Cardiac muscle cell (in vitro differentiated cells and primary cell): ENCODE measurements at regions not wholly inside any gene's neighbourhood (a gene's known extent, or its start where the extent isn't known, plus 50 kb on each side); places are given as distances from the start of the nearest gene placed in this dataset.
A peak's percentile ranks its signal among the peaks of the same experiment; 100 is the strongest.

Experiments used
- DNase-seq, 2 donors: peaks; one replicate each; pipeline versions ENCODE4 v3.0.0 to v3.0.0-alpha.2; 2010 to 2017; ENCODE audit warnings: low read depth in 1 of 2, low spot score in 1 of 2
- H3K27ac ChIP-seq: fragments of 200-600 bp; sonication (generic); 2 replicates; pipeline ENCODE4 v1.5.1; 2016
- H3K27me3 ChIP-seq: fragments of 200-600 bp; sonication (generic); 2 replicates; pipeline ENCODE4 v1.6.0; 2016; ENCODE audit warnings: control low read depth
- H3K36me3 ChIP-seq: fragments of 200-600 bp; sonication (generic); 2 replicates; pipeline ENCODE4 v1.5.1; 2016; ENCODE audit warnings: control low read depth
- H3K4me1 ChIP-seq: fragments of 200-600 bp; sonication (generic); 2 replicates; pipeline ENCODE4 v1.8.1; 2017; ENCODE audit warnings: low read depth, mild to moderate bottlenecking, mixed run types
- H3K4me3 ChIP-seq: fragments of 200-600 bp; sonication (generic); 2 replicates; pipeline ENCODE4 v1.5.1; 2016; ENCODE audit warnings: mild to moderate bottlenecking
- H3K9me3 ChIP-seq: fragments of 200-600 bp; sonication (generic); 2 replicates; pipeline ENCODE4 v1.5.1; 2017; ENCODE audit warnings: low read depth, mild to moderate bottlenecking, control low read depth
- CTCF ChIP-seq: IDR thresholded peaks from 2 replicates; pipeline ENCODE4 v1.5.1; 2012; ENCODE audit warnings: low read depth, mild to moderate bottlenecking, low read length

GRCh38 chr18:77359561-77360314, 110.1 kb downstream of the GALR1 start:
- DNase-seq, result no peak
- Histone ChIP-seq H3K4me3 (no peak overlapping the region), H3K27ac (no peak overlapping the region), H3K9me3 (no peaks in the 10 kb centered on the region), H3K4me1 (no peaks in the 10 kb centered on the region), H3K27me3 (no peaks in the 10 kb centered on the region), H3K36me3 (no peaks in the 10 kb centered on the region)
- TF ChIP-seq CTCF, result no peak

DNA sequence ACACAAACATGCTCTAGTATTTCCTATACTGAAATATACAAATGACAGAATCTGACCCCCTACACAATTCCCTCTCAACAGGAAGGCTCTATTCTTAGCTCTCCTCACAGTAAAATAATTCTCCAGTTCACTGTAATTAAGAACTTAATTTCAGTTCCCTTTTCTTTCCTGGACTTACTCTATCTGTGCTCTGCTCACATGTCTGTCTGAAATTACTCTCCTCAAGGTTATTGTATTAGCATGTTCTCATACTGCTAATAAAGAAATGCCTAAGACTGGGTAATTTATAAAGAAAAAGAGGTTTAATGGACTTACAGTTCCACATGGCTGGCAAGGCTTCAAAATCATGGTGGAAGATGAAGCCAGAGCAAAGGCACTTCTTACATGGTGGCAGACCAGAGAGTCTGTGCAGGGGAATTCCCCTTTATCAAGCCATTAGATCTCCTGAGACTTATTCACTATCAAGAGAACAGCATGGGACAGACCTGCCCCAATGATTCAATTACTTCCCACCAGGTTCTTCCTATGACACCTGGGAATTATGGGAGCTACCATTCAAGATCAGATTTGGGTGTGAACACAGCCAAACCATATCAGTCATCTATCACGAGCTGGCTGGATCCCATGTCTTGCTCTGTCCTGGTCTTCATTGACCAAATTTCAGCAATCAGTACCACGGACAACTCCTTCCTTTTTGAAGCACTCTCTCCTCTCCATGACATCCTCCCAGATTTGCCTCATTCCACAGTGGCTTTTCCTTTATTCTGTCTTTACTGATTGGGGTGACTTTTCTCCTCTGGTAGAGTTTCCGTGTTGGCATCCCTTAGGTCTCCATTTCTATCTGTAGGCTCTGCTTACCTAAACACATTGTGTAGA, 110.9 kb downstream of the GALR1 start:
- no peak for TF ChIP-seq CTCF

DNA sequence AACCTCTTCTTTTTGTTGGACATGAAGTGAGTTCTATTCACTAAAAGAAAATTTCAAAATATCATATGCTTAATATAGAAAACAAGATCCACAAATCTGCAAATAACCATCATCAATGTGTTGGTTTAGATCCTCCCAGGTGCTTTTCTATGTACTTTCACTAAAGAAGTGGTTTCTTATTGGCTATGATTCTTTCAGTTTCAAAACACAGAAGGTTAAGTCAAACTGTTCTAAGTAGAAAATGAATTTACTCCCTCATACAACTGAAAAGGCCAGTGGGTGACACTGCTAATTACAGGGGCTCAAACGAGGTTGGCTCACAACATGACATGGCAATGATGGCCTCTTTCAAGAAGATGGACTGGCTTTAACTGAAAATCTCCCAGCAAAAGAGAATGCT, 111.7 kb downstream of the GALR1 start:
- Histone ChIP-seq H3K36me3 (no peaks in the 10 kb centered on the region), H3K4me3 (no peak overlapping the region), H3K4me1 (no peaks in the 10 kb centered on the region), H3K9me3 (no peaks in the 10 kb centered on the region), H3K27me3 (no peaks in the 10 kb centered on the region), H3K27ac (no peak overlapping the region)
- TF ChIP-seq CTCF, result no peak
- DNase-seq, result no peak

More for the DNA sequence above, 110.9 kb downstream of the GALR1 start:
- Histone ChIP-seq H3K4me1 (no peaks in the 10 kb centered on the region), H3K9me3 (no peaks in the 10 kb centered on the region), H3K27me3 (no peaks in the 10 kb centered on the region), H3K4me3 (no peak overlapping the region), H3K27ac (no peak overlapping the region), H3K36me3 (no peaks in the 10 kb centered on the region)
- DNase-seq, result peak in 1 of 2 donors; percentile 50

DNA sequence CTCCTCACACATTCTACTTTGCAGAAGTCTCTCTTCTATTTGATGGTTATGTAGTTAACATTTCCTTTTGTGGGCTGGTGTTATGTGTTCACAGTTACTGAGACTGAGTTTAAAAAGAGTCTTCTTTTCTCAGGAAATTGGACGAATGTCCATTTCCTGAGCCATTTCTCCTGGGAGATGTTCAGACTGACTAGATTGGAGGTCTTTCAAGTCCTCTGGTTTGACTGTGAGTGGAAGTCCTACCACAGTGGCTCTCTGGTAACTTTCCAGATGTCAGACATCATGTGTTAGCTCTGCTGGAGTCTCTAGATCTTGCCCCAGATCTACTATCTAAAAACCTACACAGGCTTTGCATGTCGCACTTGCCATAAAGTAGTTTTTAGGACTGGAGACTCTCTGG, 116.0 kb downstream of the GALR1 start:
- Histone ChIP-seq H3K36me3 (no peaks in the 10 kb centered on the region), H3K4me1 (no peaks in the 10 kb centered on the region), H3K27me3 (no peaks in the 10 kb centered on the region), H3K9me3 (no peaks in the 10 kb centered on the region), H3K4me3 (no peak overlapping the region), H3K27ac (no peak overlapping the region)
- no peak for DNase-seq
- TF ChIP-seq CTCF, result no peak

- DNase-seq, result peak in 1 of 2 donors; percentile 5
- Histone ChIP-seq H3K4me3 (no peak overlapping the region), H3K4me1 (no peaks in the 10 kb centered on the region), H3K36me3 (no peaks in the 10 kb centered on the region), H3K9me3 (no peaks in the 10 kb centered on the region), H3K27ac (no peak overlapping the region), H3K27me3 (no peaks in the 10 kb centered on the region)
- TF ChIP-seq CTCF, result no peak
Measured at GRCh38 chr18:77366067-77366719, 116.5 kb downstream of the GALR1 start.
